ENCODE measurements at regions not wholly inside any gene's neighbourhood (a gene's known extent, or its start where the extent isn't known, plus 50 kb on each side); places are given as distances from the start of the nearest gene placed in this dataset.

DNA sequence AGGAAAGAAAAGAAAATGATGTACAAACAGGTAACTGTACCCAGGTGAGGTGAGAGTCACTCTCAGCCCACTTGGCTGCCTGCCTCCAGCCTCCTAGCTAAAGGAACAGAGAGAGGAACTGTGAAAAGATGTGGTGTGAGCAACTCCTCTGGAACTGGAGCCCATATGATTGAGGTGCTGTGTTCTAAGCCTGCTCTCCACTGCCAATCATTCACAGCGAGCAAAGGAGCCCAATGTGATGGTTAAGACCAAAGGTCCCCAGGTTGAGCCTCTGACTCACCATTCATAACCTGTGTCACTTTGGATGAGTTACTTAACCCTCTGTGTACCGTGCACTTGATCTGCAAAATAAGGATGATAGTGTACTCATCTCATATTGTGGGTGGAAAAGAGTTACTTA lies 868.1 kb upstream of the AUTS2 start:
- no peaks in the 10 kb centered on the region for H3F3A ChIP-seq (ENCODE audit: low read length, unreplicated experiment)
- intact Hi-C loops (cut with micrococcal nuclease), result no loop called here
- H3K36me3 ChIP-seq (ENCODE audit: low read depth, low read length), result no peaks in the 10 kb centered on the region
- ChIA-PET POLR2A (ENCODE audit: unreplicated experiment) (no interaction called here), CTCF (no interaction called here)
- TF ChIP-seq, protein P1, sequence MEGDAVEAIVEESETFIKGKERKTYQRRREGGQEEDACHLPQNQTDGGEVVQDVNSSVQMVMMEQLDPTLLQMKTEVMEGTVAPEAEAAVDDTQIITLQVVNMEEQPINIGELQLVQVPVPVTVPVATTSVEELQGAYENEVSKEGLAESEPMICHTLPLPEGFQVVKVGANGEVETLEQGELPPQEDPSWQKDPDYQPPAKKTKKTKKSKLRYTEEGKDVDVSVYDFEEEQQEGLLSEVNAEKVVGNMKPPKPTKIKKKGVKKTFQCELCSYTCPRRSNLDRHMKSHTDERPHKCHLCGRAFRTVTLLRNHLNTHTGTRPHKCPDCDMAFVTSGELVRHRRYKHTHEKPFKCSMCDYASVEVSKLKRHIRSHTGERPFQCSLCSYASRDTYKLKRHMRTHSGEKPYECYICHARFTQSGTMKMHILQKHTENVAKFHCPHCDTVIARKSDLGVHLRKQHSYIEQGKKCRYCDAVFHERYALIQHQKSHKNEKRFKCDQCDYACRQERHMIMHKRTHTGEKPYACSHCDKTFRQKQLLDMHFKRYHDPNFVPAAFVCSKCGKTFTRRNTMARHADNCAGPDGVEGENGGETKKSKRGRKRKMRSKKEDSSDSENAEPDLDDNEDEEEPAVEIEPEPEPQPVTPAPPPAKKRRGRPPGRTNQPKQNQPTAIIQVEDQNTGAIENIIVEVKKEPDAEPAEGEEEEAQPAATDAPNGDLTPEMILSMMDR (conservative IDR thresholded peaks at IDR 0.05; ENCODE audit: low read depth, low read length), result no peak
- H3K27ac ChIP-seq (ENCODE audit: low read length), result no peak overlapping the region
- H3K9me3 ChIP-seq (ENCODE audit: low read length), result no peaks in the 10 kb centered on the region
- H3K27me3 ChIP-seq (ENCODE audit: low read length), result no peaks in the 10 kb centered on the region
- no peak overlapping the region for H3K4me2 ChIP-seq (ENCODE audit: low read length)
- no peak overlapping the region for H2AFZ ChIP-seq (ENCODE audit: low read length)
- no peaks in the 10 kb centered on the region for H3K79me2 ChIP-seq (ENCODE audit: low read length)
- no peak overlapping the region for H3K4me3 ChIP-seq (ENCODE audit: low read length)
- H3K9ac ChIP-seq (ENCODE audit: low read length), result no peak overlapping the region
- no peaks in the 10 kb centered on the region for H3K9me2 ChIP-seq (replicated peaks; ENCODE audit: low read length)
- DNase-seq (no peak), ATAC-seq (no peak)
- no TSS peak for BruUV-seq (replicated peaks)
- H3K4me1 ChIP-seq (ENCODE audit: insufficient read depth, low read length), result no peaks in the 10 kb centered on the region
- H4K20me1 ChIP-seq (ENCODE audit: low read length), result no peaks in the 10 kb centered on the region

DNA sequence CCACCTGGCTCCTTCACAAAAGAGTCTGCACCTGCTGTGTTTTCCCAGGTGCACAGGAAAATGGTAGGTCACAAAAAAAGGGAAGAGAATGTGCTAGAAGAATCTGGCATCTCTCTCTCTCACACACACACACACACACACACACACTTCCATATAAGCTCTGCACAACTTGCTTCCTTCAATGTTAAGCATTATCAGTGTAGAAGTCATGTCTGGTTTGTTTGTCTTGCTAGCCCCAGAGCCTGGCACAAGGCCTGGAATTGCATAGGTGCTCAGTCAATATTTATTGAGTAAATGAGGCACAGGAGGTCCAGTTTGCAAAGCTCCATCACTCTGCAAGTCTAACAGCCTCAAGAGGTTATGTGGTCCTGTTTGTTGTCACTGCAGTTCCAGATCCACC lies 867.3 kb upstream of the AUTS2 start:
- TF ChIP-seq, protein P1 (conservative IDR thresholded peaks at IDR 0.05; ENCODE audit: low read depth, low read length), result no peak
- Histone ChIP-seq H3K4me1 (ENCODE audit: insufficient read depth, low read length) (no peaks in the 10 kb centered on the region), H3K4me2 (ENCODE audit: low read length) (no peak overlapping the region), H2AFZ (ENCODE audit: low read length) (no peak overlapping the region), H3K4me3 (ENCODE audit: low read length) (no peak overlapping the region), H3K79me2 (ENCODE audit: low read length) (no peaks in the 10 kb centered on the region), H3F3A (ENCODE audit: low read length, unreplicated experiment) (no peaks in the 10 kb centered on the region), H3K9me3 (ENCODE audit: low read length) (no peaks in the 10 kb centered on the region), H4K20me1 (ENCODE audit: low read length) (no peaks in the 10 kb centered on the region), H3K36me3 (ENCODE audit: low read depth, low read length) (no peaks in the 10 kb centered on the region), H3K9me2 (replicated peaks; ENCODE audit: low read length) (no peaks in the 10 kb centered on the region), H3K9ac (ENCODE audit: low read length) (no peak overlapping the region), H3K27me3 (ENCODE audit: low read length) (no peaks in the 10 kb centered on the region), H3K27ac (ENCODE audit: low read length) (no peak overlapping the region)
- intact Hi-C loops (cut with micrococcal nuclease), result no loop called here
- ATAC-seq, result no peak
- POLR2A ChIA-PET (ENCODE audit: unreplicated experiment), result no interaction called here
- CTCF ChIA-PET, result no interaction called here
- no peak for DNase-seq
- no TSS peak for BruUV-seq (replicated peaks)

DNA sequence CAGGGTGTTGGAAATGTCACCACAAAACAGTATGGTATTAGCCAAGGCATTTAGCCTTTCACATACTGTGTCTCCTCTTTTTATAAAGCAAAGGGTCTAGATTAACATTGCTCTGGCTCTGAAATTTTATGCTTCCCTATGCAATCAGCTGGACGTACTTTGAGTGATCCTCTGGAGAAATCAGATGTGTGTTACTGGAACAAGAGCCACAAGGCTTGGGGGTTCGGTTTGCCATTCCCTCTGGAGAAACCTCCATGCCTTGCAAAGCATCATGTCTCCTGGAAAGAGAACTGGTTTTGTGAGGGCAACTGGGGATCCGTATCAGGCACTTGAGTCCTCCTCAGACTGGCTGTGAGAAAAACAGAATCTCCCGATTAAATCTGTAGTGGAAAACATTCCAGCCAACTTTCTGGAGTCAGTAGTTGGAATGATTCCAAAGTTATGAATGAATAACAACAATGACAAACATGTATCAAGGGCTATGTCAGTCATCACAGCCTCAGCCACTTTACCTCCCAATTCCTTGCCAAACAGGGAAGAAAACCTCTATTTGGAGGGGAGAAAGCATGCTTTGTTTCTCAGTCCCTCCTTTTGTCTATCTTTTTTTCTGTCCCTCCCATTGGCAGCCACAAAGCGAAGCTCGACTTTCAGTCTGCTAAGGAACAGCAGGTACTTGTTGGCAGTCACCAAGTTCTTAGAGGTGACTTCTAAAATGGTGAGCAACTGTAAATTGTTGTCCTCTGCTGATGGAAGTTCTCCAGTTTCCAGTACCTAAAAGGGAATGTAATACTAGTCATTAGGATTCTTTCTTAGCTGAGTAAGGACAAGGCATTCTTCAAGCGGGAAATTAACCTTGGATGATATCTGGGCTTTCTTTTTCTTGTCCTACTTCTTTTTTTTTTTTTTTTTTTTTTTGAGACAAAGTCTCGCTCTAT lies 864.8 kb upstream of the AUTS2 start:
- Histone ChIP-seq H3K9me2 (replicated peaks; ENCODE audit: low read length) (no peaks in the 10 kb centered on the region), H3K4me2 (ENCODE audit: low read length) (no peak overlapping the region), H4K20me1 (ENCODE audit: low read length) (no peaks in the 10 kb centered on the region), H3K4me1 (ENCODE audit: insufficient read depth, low read length) (no peaks in the 10 kb centered on the region), H3K9me3 (ENCODE audit: low read length) (no peaks in the 10 kb centered on the region), H3K36me3 (ENCODE audit: low read depth, low read length) (no peaks in the 10 kb centered on the region), H2AFZ (ENCODE audit: low read length) (no peak overlapping the region), H3K4me3 (ENCODE audit: low read length) (no peak overlapping the region), H3K27ac (ENCODE audit: low read length) (no peak overlapping the region), H3K79me2 (ENCODE audit: low read length) (no peaks in the 10 kb centered on the region), H3K9ac (ENCODE audit: low read length) (no peak overlapping the region), H3F3A (ENCODE audit: low read length, unreplicated experiment) (no peaks in the 10 kb centered on the region), H3K27me3 (ENCODE audit: low read length) (no peaks in the 10 kb centered on the region)
- DNase-seq, result no peak
- CTCF ChIA-PET, result no interaction called here
- no TSS peak for BruUV-seq (replicated peaks)
- intact Hi-C loops (cut with micrococcal nuclease), result no loop called here
- no peak for ATAC-seq
- POLR2A ChIA-PET (ENCODE audit: unreplicated experiment), result no interaction called here
- TF ChIP-seq, protein P1 (conservative IDR thresholded peaks at IDR 0.05; ENCODE audit: low read depth, low read length), result no peak
- TF ChIP-seq EZH2 (IDR thresholded peaks at IDR 0.05; ENCODE audit: low read length, unreplicated experiment), result no peak
- TF ChIP-seq EZH2phosphoT487 (IDR thresholded peaks at IDR 0.05; ENCODE audit: borderline replicate concordance, low read length), result no peak
